DND-41 (cell line): ENCODE measurements at regions not wholly inside any gene's neighbourhood (a gene's known extent, or its start where the extent isn't known, plus 50 kb on each side); places are given as distances from the start of the nearest gene placed in this dataset.

Experiments
- ATAC-seq: fragments of 200-7000 bp; cut with Tn5 transposase; 3 replicates; pipeline ENCODE4 v1.9.1; 2021; ENCODE audit warnings: low read depth; ENCODE audit not compliant: insufficient read depth
- DNase-seq: peaks from one replicate; pipeline ENCODE4 v3.0.0-alpha.2; 2020
- H2AFZ ChIP-seq: 2 replicates; pipeline ENCODE4 v1.6.0; 2012; ENCODE audit warnings: low read depth, low read length
- H3K27ac ChIP-seq: 2 replicates; pipeline ENCODE4 v1.5.1; 2012; ENCODE audit warnings: low read length, inconsistent platforms
- H3K27me3 ChIP-seq: fragments of 200-600 bp; sonication (generic); 2 replicates; pipeline ENCODE4 v1.6.0; 2012; ENCODE audit warnings: low read length, mild to moderate bottlenecking, inconsistent platforms; ENCODE audit not compliant: insufficient read depth, poor library complexity
- H3K36me3 ChIP-seq: 2 replicates; pipeline ENCODE4 v1.5.1; 2012; ENCODE audit warnings: low read length, inconsistent platforms; ENCODE audit not compliant: insufficient read depth
- H3K4me1 ChIP-seq: 2 replicates; pipeline ENCODE4 v1.5.1; 2012; ENCODE audit warnings: mild to moderate bottlenecking, low read length; ENCODE audit not compliant: insufficient read depth
- H3K4me2 ChIP-seq: 2 replicates; pipeline ENCODE4 v1.6.0; 2012; ENCODE audit warnings: mild to moderate bottlenecking, moderate library complexity, low read length, inconsistent platforms; ENCODE audit not compliant: insufficient read depth
- H3K4me3 ChIP-seq, 2 experiments: fragments of 200-600 bp in 1 of 2; shearing (Covaris generic) in 1 of 2; 2 replicates each; pipeline ENCODE4 v1.5.1; 2012 to 2016; ENCODE audit warnings: inconsistent platforms in 2 of 2, low read length in 2 of 2, mild to moderate bottlenecking in 2 of 2, low read depth in 1 of 2, moderate library complexity in 1 of 2
- H3K79me2 ChIP-seq: 2 replicates; pipeline ENCODE4 v1.6.0; 2012; ENCODE audit warnings: low read length, inconsistent platforms; ENCODE audit not compliant: insufficient read depth
- H3K9ac ChIP-seq: 2 replicates; pipeline ENCODE4 v1.6.0; 2012; ENCODE audit warnings: low read depth, mild to moderate bottlenecking, inconsistent platforms, low read length, moderate library complexity
- H3K9me3 ChIP-seq: 2 replicates; pipeline ENCODE4 v1.5.1; 2012; ENCODE audit warnings: low read length, moderate library complexity, mild to moderate bottlenecking, inconsistent platforms; ENCODE audit not compliant: insufficient read depth, severe bottlenecking
- H4K20me1 ChIP-seq: 2 replicates; pipeline ENCODE4 v1.6.0; 2012; ENCODE audit warnings: low read length; ENCODE audit not compliant: insufficient read depth
- CTCF ChIP-seq: IDR thresholded peaks from 2 replicates; pipeline ENCODE4 v1.5.1; 2012; ENCODE audit warnings: borderline replicate concordance, low read length, moderate library complexity, mild to moderate bottlenecking; ENCODE audit not compliant: poor library complexity, severe bottlenecking; ENCODE audit errors: extremely low read depth
- EZH2 ChIP-seq: IDR thresholded peaks from 3 replicates; pipeline ENCODE4 v1.6.1; 2012; ENCODE audit warnings: borderline replicate concordance, low read depth, mild to moderate bottlenecking, moderate library complexity, low read length, inconsistent platforms; ENCODE audit not compliant: severe bottlenecking

DNA sequence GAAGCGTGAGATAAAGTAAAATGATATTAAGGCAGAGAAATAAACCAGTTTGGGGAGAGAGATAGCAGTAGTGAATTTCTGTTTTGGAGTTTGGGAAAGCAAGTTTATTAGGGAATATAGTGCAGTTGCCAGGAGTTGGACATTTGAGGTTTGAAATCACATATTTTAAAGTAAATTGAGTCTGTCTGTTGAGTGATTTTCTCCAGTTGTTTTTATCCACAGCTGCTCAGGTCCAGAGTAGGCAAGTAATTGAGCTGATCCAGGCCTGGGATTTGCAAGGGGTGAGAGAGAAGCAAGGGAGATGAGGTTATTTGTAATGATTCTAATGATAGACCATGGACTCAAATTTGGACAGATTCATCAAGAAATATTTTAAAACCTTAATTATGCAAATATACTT lies 481.9 kb downstream of the UTRN start:
- no peak overlapping the region for H2AFZ ChIP-seq
- DNase-seq: no peak
- no peak for ATAC-seq
- peaks cover 45% of the 10 kb centered on the region for H3K36me3 ChIP-seq
- H3K4me2 ChIP-seq: no peak overlapping the region
- no peaks in the 10 kb centered on the region for H3K79me2 ChIP-seq
- no peak overlapping the region for H3K27ac ChIP-seq
- no peaks in the 10 kb centered on the region for H3K4me1 ChIP-seq
- TF ChIP-seq EZH2: no peak
- no peak for TF ChIP-seq CTCF
- no peak overlapping the region for H3K9ac ChIP-seq
- no peaks in the 10 kb centered on the region for H3K27me3 ChIP-seq
- no peaks in the 10 kb centered on the region for H3K9me3 ChIP-seq
- H4K20me1 ChIP-seq: no peaks in the 10 kb centered on the region
- H3K4me3 ChIP-seq: no peak overlapping the region

DNA sequence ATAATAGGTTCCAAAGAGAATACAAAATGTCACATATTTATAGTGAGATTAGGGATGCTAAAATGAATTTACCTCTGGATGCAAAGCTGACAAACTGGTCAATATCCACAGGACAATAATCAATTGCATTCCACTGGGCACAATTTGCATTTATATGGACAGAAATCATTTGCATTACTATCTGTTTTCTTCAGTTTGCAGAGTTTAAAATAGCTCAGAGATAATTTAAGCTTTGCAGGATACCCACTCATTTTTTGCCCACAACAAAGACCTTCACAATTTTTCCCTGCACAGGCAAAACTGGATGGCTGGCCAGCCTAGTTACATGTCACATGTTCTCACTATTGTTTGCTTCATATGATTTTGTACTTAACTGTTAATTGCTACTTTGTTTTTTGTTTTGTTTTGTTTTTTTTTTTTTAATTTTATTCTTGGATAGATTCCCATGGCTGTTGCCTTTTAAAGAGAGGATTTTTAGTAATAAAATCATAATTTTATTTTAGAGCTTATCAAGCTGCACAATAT lies 483.5 kb downstream of the UTRN start:
- ATAC-seq (no peak), DNase-seq (no peak)
- Histone ChIP-seq H3K27me3 (no peaks in the 10 kb centered on the region), H2AFZ (no peak overlapping the region), H3K4me3 (no peak overlapping the region), H3K4me2 (no peak overlapping the region), H3K79me2 (no peaks in the 10 kb centered on the region), H3K9me3 (no peaks in the 10 kb centered on the region), H3K9ac (no peak overlapping the region), H3K4me1 (no peaks in the 10 kb centered on the region), H3K36me3 (peaks cover 38% of the 10 kb centered on the region), H3K27ac (no peak overlapping the region), H4K20me1 (no peaks in the 10 kb centered on the region)
- TF ChIP-seq EZH2 (no peak), CTCF (no peak)

DNA sequence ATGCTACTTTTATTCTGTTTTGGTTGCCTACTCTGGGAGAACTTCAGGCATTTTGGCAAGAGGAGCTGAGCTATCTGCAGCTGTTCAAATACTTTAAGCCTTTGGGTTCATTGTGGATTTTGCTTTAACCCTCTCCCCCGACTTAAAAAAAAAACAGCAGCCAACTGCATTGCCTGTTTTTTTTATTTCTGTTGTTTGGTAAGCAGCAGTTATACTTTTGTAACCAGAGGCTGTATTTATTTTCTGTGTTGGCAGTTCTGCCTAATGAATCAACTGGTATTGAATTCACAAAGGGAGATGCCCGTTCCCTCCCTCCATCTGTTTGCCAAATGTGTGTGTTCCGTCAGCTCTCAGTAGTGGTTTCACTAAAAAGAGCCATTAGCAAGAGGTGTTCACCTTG lies 484.0 kb downstream of the UTRN start:
- TF ChIP-seq CTCF: no peak
- TF ChIP-seq EZH2: no peak
- no peak overlapping the region for H3K27ac ChIP-seq

More for the DNA sequence above, 484.0 kb downstream of the UTRN start:
- Histone ChIP-seq H3K27me3 (no peaks in the 10 kb centered on the region), H4K20me1 (no peaks in the 10 kb centered on the region), H2AFZ (no peak overlapping the region), H3K9me3 (no peaks in the 10 kb centered on the region), H3K4me2 (no peak overlapping the region), H3K4me3 (no peak overlapping the region), H3K36me3 (peaks cover 41% of the 10 kb centered on the region), H3K79me2 (no peaks in the 10 kb centered on the region), H3K4me1 (no peaks in the 10 kb centered on the region), H3K9ac (no peak overlapping the region)
- no peak for ATAC-seq
- no peak for DNase-seq
